ENCODE measurements at regions not wholly inside any gene's neighbourhood (a gene's known extent, or its start where the extent isn't known, plus 50 kb on each side); places are given as distances from the start of the nearest gene placed in this dataset.

- TF ChIP-seq CTCF (conservative IDR thresholded peaks at IDR 0.05) (no peak), EZH2 (IDR thresholded peaks at IDR 0.05; ENCODE audit: low read depth) (no peak)
Observed at GRCh38 chr7:82631998-82632397, 188.4 kb upstream of the CACNA2D1 start.

Measured in PC-9 (cell line).